GM12878 (cell line): ENCODE measurements at regions not wholly inside any gene's neighbourhood (a gene's known extent, or its start where the extent isn't known, plus 50 kb on each side); places are given as distances from the start of the nearest gene placed in this dataset.

ENCODE experiments used
- ATAC-seq: fragments of 200-7000 bp; cut with Tn5 transposase; 3 replicates; pipeline ENCODE4 v1.9.1; 2020; ENCODE audit warnings: mild to moderate bottlenecking, moderate library complexity
- BruUV-seq: library from RNA; stranded (reverse); fragments of 400-500 nt; replicated peaks from 2 replicates; lab custom pipeline; 2021; lab: Mats Ljungman, UMichigan
- CTCF ChIA-PET: fragments of 300-600 bp; sonication (Branson Sonifier 250); formaldehyde crosslinking; extraction: SDS; loops from one replicate; lab custom pipeline; 2021; ENCODE audit warnings: inconsistent platforms; lab: Yijun Ruan, JAX
- POLR2A ChIA-PET: fragments of 350-600 bp; formaldehyde crosslinking; extraction: SDS; loops from one replicate; lab custom pipeline; 2021; ENCODE audit warnings: inconsistent platforms; lab: Charles Lee
- RAD21 ChIA-PET: fragments of 300-600 bp; sonication (Branson Sonifier 250); formaldehyde crosslinking; loops from one replicate; lab custom pipeline; 2023; ENCODE audit warnings: antibody characterized with exemption; ENCODE audit not compliant: unreplicated experiment; lab: Charles Lee
- SMC1A ChIA-PET: fragments of 300-600 bp; sonication (Branson Sonifier 250); formaldehyde crosslinking; loops from one replicate; lab custom pipeline; 2023; ENCODE audit not compliant: unreplicated experiment, uncharacterized antibody; lab: Charles Lee
- DNase-seq: peaks from one replicate; pipeline ENCODE4 v3.0.0-alpha.2; 2011; ENCODE audit warnings: low read depth, low spot score
- FAIRE-seq: peaks from 3 replicates; lab custom pipeline; 2011; peaks lifted over from hg19 to GRCh38; lab: Jason Lieb, UNC
- H2AFZ ChIP-seq: 2 replicates; pipeline ENCODE4 v1.6.0; 2011; ENCODE audit warnings: low read depth, low read length, control low read depth; ENCODE audit not compliant: control insufficient read depth
- H3K27ac ChIP-seq: 2 replicates; pipeline ENCODE4 v1.5.1; 2011; ENCODE audit warnings: control low read depth; ENCODE audit not compliant: control insufficient read depth, insufficient read depth
- H3K27me3 ChIP-seq, 2 experiments: replicated peaks in 1 of 2; 2 replicates each; pipeline versions ENCODE4 v1.6.0 to v1.6.1; 2011; ENCODE audit warnings: low read length in 1 of 2; ENCODE audit not compliant: control insufficient read depth in 2 of 2, insufficient read depth in 2 of 2
- H3K36me3 ChIP-seq, 2 experiments: 2 replicates each; pipeline ENCODE4 v1.5.1; 2011; ENCODE audit warnings: low read length in 1 of 2; ENCODE audit not compliant: control insufficient read depth in 2 of 2, insufficient read depth in 2 of 2
- H3K4me1 ChIP-seq: 2 replicates; pipeline ENCODE4 v1.6.1; 2011; ENCODE audit warnings: mild to moderate bottlenecking, low read length, moderate library complexity, mixed read lengths; ENCODE audit not compliant: control insufficient read depth, insufficient read depth
- H3K4me2 ChIP-seq: 2 replicates; pipeline ENCODE4 v1.6.0; 2011; ENCODE audit warnings: control low read depth; ENCODE audit not compliant: control insufficient read depth, insufficient read depth
- H3K4me3 ChIP-seq: fragments of 200-600 bp; sonication (generic); 2 replicates; pipeline ENCODE4 v1.5.1; 2016
- H3K79me2 ChIP-seq: 2 replicates; pipeline ENCODE4 v1.6.0; 2011; ENCODE audit warnings: low read length; ENCODE audit not compliant: control insufficient read depth, insufficient read depth
- H3K9ac ChIP-seq: 2 replicates; pipeline ENCODE4 v1.8.0; 2011; ENCODE audit warnings: low read length, control low read depth, mixed read lengths; ENCODE audit not compliant: control insufficient read depth, insufficient read depth
- H3K9me3 ChIP-seq: replicated peaks from 3 replicates; pipeline ENCODE4 v1.5.1; 2011; ENCODE audit warnings: mild to moderate bottlenecking, low read length; ENCODE audit not compliant: control insufficient read depth, insufficient read depth
- H4K20me1 ChIP-seq: 2 replicates; pipeline ENCODE4 v1.6.0; 2011; ENCODE audit not compliant: control insufficient read depth, insufficient read depth
- BCL11A ChIP-seq: IDR thresholded peaks from 2 replicates; pipeline ENCODE4 v1.6.1; 2011; ENCODE audit warnings: low read depth, low read length
- CBFB ChIP-seq: IDR thresholded peaks from 2 replicates; pipeline ENCODE4 v1.6.1; 2016; ENCODE audit warnings: antibody characterized with exemption, low read depth
- CBX5 ChIP-seq: sonication (generic); IDR thresholded peaks from 2 replicates; pipeline ENCODE4 v1.6.1; 2016; ENCODE audit warnings: low read depth, moderate library complexity, mild to moderate bottlenecking, inconsistent platforms
- EED ChIP-seq: sonication (generic); IDR thresholded peaks from 2 replicates; pipeline ENCODE4 v1.6.1; 2016; ENCODE audit warnings: antibody characterized with exemption, low read depth
- EGR1 ChIP-seq, 2 experiments: IDR thresholded peaks; 1 replicate in 1 of 2; 2 replicates in 1 of 2; pipeline ENCODE4 v1.6.1; 2011 to 2012; ENCODE audit warnings: low read depth in 2 of 2, low read length in 2 of 2, borderline replicate concordance in 1 of 2, mild to moderate bottlenecking in 1 of 2, moderate library complexity in 1 of 2
- GATAD2B ChIP-seq: fragments of 450-650 bp; conservative IDR thresholded peaks from 2 replicates; pipeline ENCODE4 v1.6.1; 2017; ENCODE audit warnings: low read depth, mild to moderate bottlenecking, moderate library complexity
- JUNB ChIP-seq: IDR thresholded peaks from 2 replicates; pipeline ENCODE4 v1.6.1; 2016; ENCODE audit warnings: antibody characterized with exemption, mild to moderate bottlenecking
- KAT2A ChIP-seq: conservative IDR thresholded peaks from 2 replicates; pipeline ENCODE4 v1.6.1; 2011; ENCODE audit warnings: low read depth, low read length; ENCODE audit not compliant: control insufficient read depth
- MEF2B ChIP-seq: fragments of 450-650 bp; IDR thresholded peaks from 2 replicates; pipeline ENCODE4 v1.6.1; 2018; ENCODE audit warnings: mild to moderate bottlenecking, moderate library complexity; ENCODE audit not compliant: partially characterized antibody, poor library complexity, severe bottlenecking
- NFXL1 ChIP-seq: fragments of 450-650 bp; IDR thresholded peaks from 2 replicates; pipeline ENCODE4 v1.6.1; 2017; ENCODE audit warnings: antibody characterized with exemption, mild to moderate bottlenecking, borderline replicate concordance
- NR2C2 ChIP-seq: IDR thresholded peaks from 2 replicates; pipeline ENCODE4 v1.6.1; 2011; ENCODE audit warnings: borderline replicate concordance, low read depth; ENCODE audit not compliant: control insufficient read depth, insufficient read length
- PML ChIP-seq: IDR thresholded peaks from 2 replicates; pipeline ENCODE4 v1.6.1; 2012; ENCODE audit warnings: low read length, inconsistent platforms
- RFX5 ChIP-seq: IDR thresholded peaks from 2 replicates; pipeline ENCODE4 v1.6.1; 2011; ENCODE audit warnings: low read depth, low read length, improper control_type of control experiment
- WRNIP1 ChIP-seq: IDR thresholded peaks from 2 replicates; pipeline ENCODE4 v1.6.1; 2011; ENCODE audit warnings: low read depth, low read length, improper control_type of control experiment, borderline replicate concordance
- YY1 ChIP-seq: IDR thresholded peaks from 2 replicates; pipeline ENCODE4 v1.6.1; 2011; ENCODE audit warnings: low read depth, mild to moderate bottlenecking, low read length
- ZBTB11 ChIP-seq: fragments of 450-650 bp; formaldehyde crosslinking; IDR thresholded peaks from 2 replicates; pipeline ENCODE4 v1.5.0; 2022; ENCODE audit warnings: mild to moderate bottlenecking, missing genetic modification characterization
- ZNF622 ChIP-seq: fragments of 450-650 bp; IDR thresholded peaks from 2 replicates; pipeline ENCODE4 v1.6.1; 2017; ENCODE audit warnings: mild to moderate bottlenecking, inconsistent platforms
- ZNF687 ChIP-seq: fragments of 450-650 bp; IDR thresholded peaks from 2 replicates; pipeline ENCODE4 v1.6.1; 2017; ENCODE audit warnings: mild to moderate bottlenecking, moderate library complexity
- ZZZ3 ChIP-seq: IDR thresholded peaks from 2 replicates; pipeline ENCODE4 v1.6.1; 2011; ENCODE audit warnings: low read depth; ENCODE audit not compliant: control insufficient read depth, insufficient read length
- WGBS: methylation state at CpG from one replicate; pipeline ENCODE4 v1.1.6; 2016; ENCODE audit warnings: low lambda C conversion rate; ENCODE audit not compliant: insufficient replicate concordance, insufficient coverage; ENCODE audit errors: missing lambda C conversion rate; 5-methylcytosine and 5-hydroxymethylcytosine counted together
- in situ Hi-C: fragments of 300-500 bp; cut with MboI; formaldehyde crosslinking; loops from 9 replicates; pipeline ENCODE4 v1.14.3; 2018; ENCODE audit warnings: mixed read lengths
- intact Hi-C: fragments of 100-400 bp; cut with micrococcal nuclease; formaldehyde crosslinking; loops from one replicate; pipeline ENCODE4 v1.14.2; 2022; ENCODE audit not compliant: unreplicated experiment
- TF ChIP-seq, protein P1 (sequence below): IDR thresholded peaks from 2 replicates; pipeline ENCODE4 v1.6.1; 2011; ENCODE audit warnings: low read depth, mild to moderate bottlenecking, low read length, moderate library complexity, borderline replicate concordance; ENCODE audit errors: extremely low read depth

DNA sequence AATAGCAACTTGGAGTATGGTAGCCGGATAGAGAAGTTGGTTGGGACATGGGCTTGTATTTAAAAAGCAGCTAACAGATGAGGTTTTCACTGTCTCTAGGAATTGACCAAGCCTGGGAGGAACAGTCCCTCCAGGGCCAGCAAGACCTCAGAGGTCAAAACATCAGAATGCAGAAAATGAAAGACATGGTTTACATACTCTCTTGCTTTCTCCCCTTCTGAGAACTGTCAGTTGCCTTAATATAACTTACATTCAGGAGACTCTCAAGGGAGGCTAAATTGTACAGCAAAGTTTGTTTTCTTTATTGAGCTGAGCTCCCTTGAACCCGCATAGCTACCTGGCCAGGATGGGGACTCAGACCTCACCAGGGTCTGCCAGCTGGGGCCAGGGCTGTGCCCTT, 179.3 kb downstream of the GAS1 start:
- DNase-seq (no peak), FAIRE-seq (no peak), ATAC-seq (no peak)
- Histone ChIP-seq H3K4me1 (no peaks in the 10 kb centered on the region), H3K9ac (no peak overlapping the region), H3K9me3 (no peaks in the 10 kb centered on the region), H3K27ac (no peak overlapping the region), H3K27me3 (no peaks in the 10 kb centered on the region), H2AFZ (no peak overlapping the region)
- POLR2A ChIA-PET: no interaction called here
- TF ChIP-seq ZNF622: no peak
- no peak for TF ChIP-seq MEF2B
- no peak for TF ChIP-seq GATAD2B
- TF ChIP-seq NR2C2: no peak
- TF ChIP-seq, protein P1, sequence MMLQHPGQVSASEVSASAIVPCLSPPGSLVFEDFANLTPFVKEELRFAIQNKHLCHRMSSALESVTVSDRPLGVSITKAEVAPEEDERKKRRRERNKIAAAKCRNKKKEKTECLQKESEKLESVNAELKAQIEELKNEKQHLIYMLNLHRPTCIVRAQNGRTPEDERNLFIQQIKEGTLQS: no peak
- TF ChIP-seq NFXL1: no peak
- TF ChIP-seq JUNB: no peak
- no peak for TF ChIP-seq CBX5
- no peak for TF ChIP-seq ZBTB11 (CRISPR knock-in tag)
- TF ChIP-seq ZNF687: no peak
- TF ChIP-seq KAT2A: no peak
- no peak for TF ChIP-seq YY1
- no peak for TF ChIP-seq RFX5
- no peak for TF ChIP-seq EGR1 (IDR thresholded peaks at IDR 0.05; ENCODE audit: borderline replicate concordance in 1 of 2, low read depth in 2 of 2, low read length in 2 of 2)
- no peak for TF ChIP-seq WRNIP1
- TF ChIP-seq PML: no peak
- no peak for TF ChIP-seq EED
- no peak for TF ChIP-seq ZZZ3
- TF ChIP-seq CBFB: no peak
- no peak for TF ChIP-seq BCL11A
- TF ChIP-seq, all 136 proteins: peak for 0
- no peaks in the 10 kb centered on the region for H3K79me2 ChIP-seq
- H4K20me1 ChIP-seq: no peaks in the 10 kb centered on the region
- H3K4me3 ChIP-seq: no peak overlapping the region
- 29% methylated on average over 2 of the region's 2 CpGs for WGBS
- no TSS peak for BruUV-seq
- no peak overlapping the region for H3K4me2 ChIP-seq
- no peaks in the 10 kb centered on the region for H3K36me3 ChIP-seq
- CTCF ChIA-PET: no interaction called here
- in situ Hi-C loops (no loop called here), intact Hi-C loops (no loop called here)
- SMC1A ChIA-PET: no interaction called here
- RAD21 ChIA-PET: no interaction called here
